Spleen (tissue), 7 donors: ENCODE measurements at regions not wholly inside any gene's neighbourhood (a gene's known extent, or its start where the extent isn't known, plus 50 kb on each side); places are given as distances from the start of the nearest gene placed in this dataset.

Experiments used
- CTCF ChIP-seq, 11 experiments: fragments of 200-600 bp in 7 of 11; fragments of 450-650 bp in 4 of 11; sonication (generic) in 4 of 11; IDR thresholded peaks in 8 of 11; conservative IDR thresholded peaks in 3 of 11; 1 replicate in 7 of 11; 2 replicates in 4 of 11; pipeline versions ENCODE4 v1.4.0 to v1.8.0; 2016 to 2021; ENCODE audit warnings: antibody characterized with exemption in 11 of 11, inconsistent platforms in 4 of 11, mild to moderate bottlenecking in 1 of 11
- POLR2A ChIP-seq, 3 donors: fragments of 450-650 bp; IDR thresholded peaks; one replicate each; pipeline ENCODE4 v1.5.1; 2017; ENCODE audit warnings: antibody characterized with exemption in 3 of 3, mild to moderate bottlenecking in 1 of 3
- POLR2AphosphoS5 ChIP-seq, 3 donors: sonication (generic); formaldehyde crosslinking; IDR thresholded peaks; one replicate each; pipeline ENCODE4 v1.5.1; 2017; ENCODE audit warnings: antibody characterized with exemption in 3 of 3
- donor health status: DM: no; HTN: no; CAD: no; lungs with moderate emphysema.
- donor health status: DM: no; HTN: no; CAD: no.
- donor health status: DM: no; HTN: no; CAD: no.

GRCh38 chr18:76212960-76213359 is 282.1 kb downstream of the ZNF516 start:
- no peak for TF ChIP-seq CTCF (IDR thresholded peaks at IDR 0.05 in 8 of 11, conservative IDR thresholded peaks at IDR 0.05 in 3 of 11)
- TF ChIP-seq POLR2A (IDR thresholded peaks at IDR 0.05) = no peak
- no peak for TF ChIP-seq POLR2AphosphoS5 (IDR thresholded peaks at IDR 0.05)
